ENCODE measurements at regions not wholly inside any gene's neighbourhood (a gene's known extent, or its start where the extent isn't known, plus 50 kb on each side); places are given as distances from the start of the nearest gene placed in this dataset.

DNA sequence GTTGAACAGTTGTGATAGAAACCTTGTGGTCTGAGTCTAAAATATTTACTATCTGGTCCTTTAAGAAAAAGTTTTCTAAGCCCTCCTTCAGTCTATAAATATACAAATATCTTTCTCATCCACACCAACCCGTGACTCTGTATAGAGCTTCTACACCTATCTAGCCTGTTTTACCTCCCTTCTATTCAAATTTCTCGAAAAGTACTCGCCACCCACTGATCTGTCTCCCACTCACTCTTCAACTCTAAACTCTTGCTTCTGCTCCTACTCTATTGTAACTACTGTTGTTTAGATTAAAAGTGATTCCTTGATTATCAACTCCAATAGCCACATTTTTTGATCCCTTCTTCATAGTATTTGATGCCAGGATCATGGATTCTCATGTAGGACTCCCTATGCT lies 329.4 kb upstream of the MAN1A1 start:
- DNase-seq (no peak), ATAC-seq (no peak)
- intact Hi-C loops (cut with DNase I) = no loop called here
- Histone ChIP-seq H3K27me3 (no peaks in the 10 kb centered on the region), H3K27ac (no peak overlapping the region), H3K36me3 (no peaks in the 10 kb centered on the region), H3K9me3 (no peaks in the 10 kb centered on the region), H3K4me1 (no peaks in the 10 kb centered on the region), H3K4me3 (no peak overlapping the region)
- no peak for TF ChIP-seq CTCF (IDR thresholded peaks at IDR 0.05)

GRCh38 chr6:119677384-119677783 lies 327.8 kb upstream of the MAN1A1 start:
- TF ChIP-seq CTCF (IDR thresholded peaks at IDR 0.05) = no peak
- Histone ChIP-seq H3K4me3 (no peak overlapping the region), H3K27me3 (no peaks in the 10 kb centered on the region), H3K4me1 (no peaks in the 10 kb centered on the region), H3K9me3 (no peaks in the 10 kb centered on the region), H3K27ac (no peak overlapping the region), H3K36me3 (no peaks in the 10 kb centered on the region)
- DNase-seq (no peak), ATAC-seq (no peak)
- intact Hi-C loops (cut with DNase I) = no loop called here

DNA sequence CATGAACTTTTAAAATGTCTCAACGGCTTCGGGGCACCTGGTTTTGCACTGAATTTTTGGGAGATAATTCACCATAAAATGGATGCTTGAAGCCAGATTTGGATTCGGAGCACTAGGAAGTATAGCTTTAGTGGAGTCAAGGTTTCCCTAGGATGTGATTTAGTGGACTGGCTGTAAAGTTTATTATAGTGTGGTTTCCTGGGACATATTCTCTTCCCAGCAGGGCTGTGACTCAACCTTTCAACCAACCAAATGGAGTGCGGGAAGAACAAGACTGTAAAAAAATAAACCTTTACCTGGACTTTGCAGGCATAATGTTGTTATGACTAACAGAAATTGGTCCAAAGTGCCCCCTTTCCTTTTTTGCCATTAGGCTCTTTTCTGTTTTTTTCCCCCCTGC lies 327.4 kb upstream of the MAN1A1 start:
- intact Hi-C loops (cut with DNase I) = no loop called here
- no peaks in the 10 kb centered on the region for H3K4me1 ChIP-seq
- no peaks in the 10 kb centered on the region for H3K27me3 ChIP-seq
- H3K36me3 ChIP-seq = no peaks in the 10 kb centered on the region
- H3K9me3 ChIP-seq = no peaks in the 10 kb centered on the region
- DNase-seq (no peak), ATAC-seq (no peak)
- no peak for TF ChIP-seq CTCF (IDR thresholded peaks at IDR 0.05)
- no peak overlapping the region for H3K4me3 ChIP-seq
- no peak overlapping the region for H3K27ac ChIP-seq

- Histone ChIP-seq H3K4me1 (no peaks in the 10 kb centered on the region), H3K36me3 (no peaks in the 10 kb centered on the region), H3K27me3 (no peaks in the 10 kb centered on the region), H3K9me3 (no peaks in the 10 kb centered on the region), H3K27ac (no peak overlapping the region), H3K4me3 (no peak overlapping the region)
- no peak for TF ChIP-seq CTCF (IDR thresholded peaks at IDR 0.05)
- ATAC-seq (no peak), DNase-seq (no peak)
- intact Hi-C loops (cut with DNase I) = no loop called here
Observed at GRCh38 chr6:119676230-119676629, 326.7 kb upstream of the MAN1A1 start.

- H3K27me3 ChIP-seq = no peaks in the 10 kb centered on the region
- H3K4me3 ChIP-seq = no peak overlapping the region
- DNase-seq = no peak
- TF ChIP-seq CTCF (IDR thresholded peaks at IDR 0.05) = no peak
- intact Hi-C loops (cut with DNase I) = no loop called here
- no peaks in the 10 kb centered on the region for H3K36me3 ChIP-seq
- H3K4me1 ChIP-seq = no peaks in the 10 kb centered on the region
- no peaks in the 10 kb centered on the region for H3K9me3 ChIP-seq
- H3K27ac ChIP-seq = no peak overlapping the region
- no peak for ATAC-seq
Observed at GRCh38 chr6:119673741-119674140, 324.2 kb upstream of the MAN1A1 start.

GRCh38 chr6:119672725-119673124 lies 323.2 kb upstream of the MAN1A1 start:
- intact Hi-C loops (cut with DNase I) = no loop called here
- DNase-seq (no peak), ATAC-seq (no peak)
- H3K36me3 ChIP-seq = no peaks in the 10 kb centered on the region
- H3K27me3 ChIP-seq = no peaks in the 10 kb centered on the region
- H3K4me3 ChIP-seq = no peak overlapping the region
- H3K27ac ChIP-seq = no peak overlapping the region
- H3K4me1 ChIP-seq = no peaks in the 10 kb centered on the region
- TF ChIP-seq CTCF (IDR thresholded peaks at IDR 0.05) = no peak
- no peaks in the 10 kb centered on the region for H3K9me3 ChIP-seq

Measured in upper lobe of right lung (tissue), 1 donor.